HG02840 (cell line): ENCODE measurements at regions not wholly inside any gene's neighbourhood (a gene's known extent, or its start where the extent isn't known, plus 50 kb on each side); places are given as distances from the start of the nearest gene placed in this dataset.

ENCODE experiments used
- ATAC-seq: cut with Tn5 transposase; IDR thresholded peaks from one replicate; pipeline ENCODE4 v1.9.1; 2021; ENCODE audit warnings: mild to moderate bottlenecking, moderate library complexity, moderate number of reproducible peaks; ENCODE audit not compliant: unreplicated experiment, low FRiP score

GRCh38 chr10:131850383-131850870, 50.4 kb upstream of the PPP2R2D start:
- ATAC-seq = no peak
